Uterus (tissue), 2 donors: ENCODE measurements at regions not wholly inside any gene's neighbourhood (a gene's known extent, or its start where the extent isn't known, plus 50 kb on each side); places are given as distances from the start of the nearest gene placed in this dataset.

Experiments used
- CTCF ChIP-seq, 4 experiments: fragments of 200-600 bp in 2 of 4; fragments of 450-650 bp in 2 of 4; sonication (generic) in 2 of 4; IDR thresholded peaks; one replicate each; pipeline ENCODE4 v1.5.1; 2016 to 2019; ENCODE audit warnings: antibody characterized with exemption in 4 of 4, mild to moderate bottlenecking in 2 of 4, moderate library complexity in 1 of 4
- POLR2A ChIP-seq, 2 donors: fragments of 450-650 bp; IDR thresholded peaks; one replicate each; pipeline ENCODE4 v1.6.1; 2016; ENCODE audit warnings: antibody characterized with exemption in 2 of 2, mild to moderate bottlenecking in 1 of 2, moderate library complexity in 1 of 2

- TF ChIP-seq CTCF (IDR thresholded peaks at IDR 0.05), result no peak
- no peak for TF ChIP-seq POLR2A (IDR thresholded peaks at IDR 0.05)
Observed at GRCh38 chr5:5540065-5540464, 117.6 kb downstream of the ICE1 start.
